A673 (cell line): ENCODE measurements at regions not wholly inside any gene's neighbourhood (a gene's known extent, or its start where the extent isn't known, plus 50 kb on each side); places are given as distances from the start of the nearest gene placed in this dataset.

Experiments
- CTCF ChIP-seq: fragments of 300-800, 200-600 bp; sonication (generic); conservative IDR thresholded peaks from 2 replicates; pipeline ENCODE4 v1.5.1; 2017; ENCODE audit warnings: low read depth, mild to moderate bottlenecking, antibody characterized with exemption, low read length, moderate library complexity, mixed read lengths
- EZH2 ChIP-seq: fragments of 200-600 bp; sonication (generic); IDR thresholded peaks from 2 replicates; pipeline ENCODE4 v1.6.1; 2017; ENCODE audit warnings: borderline replicate concordance, low read depth, mild to moderate bottlenecking, mixed read lengths, antibody characterized with exemption, low read length; ENCODE audit not compliant: poor library complexity, severe bottlenecking

DNA sequence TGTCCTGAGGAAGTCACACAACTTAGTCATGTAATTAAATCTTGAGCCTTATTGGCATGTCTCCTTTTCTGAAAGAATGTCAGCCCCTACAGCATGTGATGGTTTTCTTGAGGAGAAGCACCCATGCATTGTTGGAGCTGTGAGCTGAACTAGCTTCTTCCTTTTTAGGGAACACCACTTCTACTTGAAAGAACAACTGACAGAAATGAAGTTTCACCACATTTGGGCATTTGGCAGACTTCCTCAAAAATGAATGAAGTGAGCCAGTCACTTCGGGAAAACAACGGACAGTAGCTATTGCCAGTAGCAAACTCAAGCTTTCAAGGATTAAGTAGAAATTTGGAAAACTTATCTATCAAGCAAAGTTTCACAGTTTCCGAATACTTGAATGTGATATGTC is 1351.3 kb downstream of the EFNB2 start:
- no peak for TF ChIP-seq EZH2
- no peak for TF ChIP-seq CTCF
